Osteoblast (primary cell): ENCODE measurements at regions not wholly inside any gene's neighbourhood (a gene's known extent, or its start where the extent isn't known, plus 50 kb on each side); places are given as distances from the start of the nearest gene placed in this dataset.

Experiments used
- DNase-seq: peaks from one replicate; pipeline ENCODE4 v3.0.0; 2011; ENCODE audit warnings: low spot score, mixed read lengths; ENCODE audit not compliant: insufficient read length; ENCODE audit errors: missing footprints
- H2AFZ ChIP-seq: 2 replicates; pipeline ENCODE4 v1.6.0; 2011; ENCODE audit warnings: mild to moderate bottlenecking, low read length
- H3K27ac ChIP-seq: 2 replicates; pipeline ENCODE4 v1.5.1; 2011; ENCODE audit warnings: mild to moderate bottlenecking, low read depth, low read length, moderate library complexity
- H3K27me3 ChIP-seq: 2 replicates; pipeline ENCODE4 v1.6.0; 2012; ENCODE audit warnings: mild to moderate bottlenecking, control low read depth, inconsistent platforms, low read length, moderate library complexity; ENCODE audit not compliant: insufficient read depth
- H3K36me3 ChIP-seq: 2 replicates; pipeline ENCODE4 v1.5.1; 2011; ENCODE audit warnings: mild to moderate bottlenecking, low read length, control low read depth, moderate library complexity; ENCODE audit not compliant: insufficient read depth
- H3K4me1 ChIP-seq: 2 replicates; pipeline ENCODE4 v1.5.1; 2011; ENCODE audit warnings: mild to moderate bottlenecking, low read length, control low read depth, moderate library complexity; ENCODE audit not compliant: insufficient read depth
- H3K4me2 ChIP-seq: 2 replicates; pipeline ENCODE4 v1.6.0; 2011; ENCODE audit warnings: mild to moderate bottlenecking, low read length; ENCODE audit not compliant: insufficient read depth
- H3K4me3 ChIP-seq: fragments of 200-600 bp; sonication (generic); 3 replicates; pipeline ENCODE4 v1.5.1; 2012; ENCODE audit warnings: mild to moderate bottlenecking, low read length, inconsistent platforms; ENCODE audit not compliant: insufficient read depth
- H3K79me2 ChIP-seq: 2 replicates; pipeline ENCODE4 v1.6.0; 2012; ENCODE audit warnings: mild to moderate bottlenecking, low read length, control low read depth, inconsistent platforms; ENCODE audit not compliant: insufficient read depth
- H3K9me3 ChIP-seq: 2 replicates; pipeline ENCODE4 v1.5.1; 2011; ENCODE audit warnings: low read depth, low read length, control low read depth
- H4K20me1 ChIP-seq: 2 replicates; pipeline ENCODE4 v1.6.0; 2012; ENCODE audit warnings: mild to moderate bottlenecking, low read length, control low read depth; ENCODE audit not compliant: insufficient read depth
- CTCF ChIP-seq: IDR thresholded peaks from 2 replicates; pipeline ENCODE4 v1.5.1; 2011; ENCODE audit warnings: mild to moderate bottlenecking, low read depth, low read length, moderate library complexity; ENCODE audit errors: extremely low read depth

DNA sequence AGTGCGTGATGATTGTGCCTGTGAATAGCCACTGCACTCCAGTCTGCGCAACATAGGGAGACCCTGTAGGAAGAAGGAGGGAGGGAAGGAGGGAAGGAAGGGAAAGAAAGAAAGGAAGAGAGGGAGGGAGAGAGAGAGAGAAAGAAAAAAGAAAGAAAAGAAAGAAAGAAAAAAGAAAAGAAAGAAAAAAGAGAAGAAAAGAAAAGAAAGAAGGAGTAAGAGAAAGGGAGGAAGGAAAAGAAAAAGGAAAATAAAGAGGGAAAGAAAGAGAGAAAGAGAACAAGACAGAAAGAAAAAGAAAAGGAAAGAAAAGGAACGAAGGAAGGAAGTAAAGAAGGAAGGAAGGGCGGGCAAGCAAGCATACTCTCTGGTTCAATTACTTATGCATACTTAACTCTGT lies 112.9 kb upstream of the ANK3 start:
- H3K27me3 ChIP-seq, result no peaks in the 10 kb centered on the region
- no peaks in the 10 kb centered on the region for H3K79me2 ChIP-seq
- DNase-seq, result no peak
- no peaks in the 10 kb centered on the region for H4K20me1 ChIP-seq
- H3K36me3 ChIP-seq, result no peaks in the 10 kb centered on the region
- no peaks in the 10 kb centered on the region for H3K4me1 ChIP-seq
- no peak overlapping the region for H3K4me3 ChIP-seq
- H3K27ac ChIP-seq, result no peak overlapping the region
- no peaks in the 10 kb centered on the region for H3K9me3 ChIP-seq
- H2AFZ ChIP-seq, result no peak overlapping the region
- TF ChIP-seq CTCF, result no peak
- H3K4me2 ChIP-seq, result no peak overlapping the region

DNA sequence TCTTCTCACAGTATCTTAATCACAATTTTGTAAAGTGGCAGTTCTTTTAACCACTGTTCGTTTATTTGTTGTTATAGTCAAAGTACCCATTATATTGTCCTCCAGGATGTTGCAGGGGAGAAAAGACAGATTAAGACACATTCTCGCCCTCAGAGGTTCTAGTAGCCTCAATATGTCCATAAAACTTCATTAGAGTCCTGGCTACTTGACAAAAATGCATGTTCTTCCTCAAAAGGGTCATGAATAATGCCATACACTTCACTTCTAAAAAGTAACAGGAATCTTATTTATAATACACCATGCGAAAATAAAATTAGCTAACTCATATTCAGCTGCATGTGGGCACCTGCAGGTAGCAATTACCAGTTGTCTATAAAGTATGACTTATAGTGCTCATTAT lies 109.3 kb upstream of the ANK3 start:
- no peak for TF ChIP-seq CTCF
- Histone ChIP-seq H3K4me2 (no peak overlapping the region), H3K27ac (no peak overlapping the region), H3K4me1 (peaks cover 7% of the 10 kb centered on the region), H3K9me3 (no peaks in the 10 kb centered on the region), H2AFZ (no peak overlapping the region), H3K27me3 (no peaks in the 10 kb centered on the region), H3K4me3 (no peak overlapping the region), H3K79me2 (no peaks in the 10 kb centered on the region), H3K36me3 (no peaks in the 10 kb centered on the region), H4K20me1 (no peaks in the 10 kb centered on the region)
- DNase-seq, result no peak

GRCh38 chr10:60497364-60497763 lies 107.7 kb upstream of the ANK3 start:
- H3K27me3 ChIP-seq, result no peaks in the 10 kb centered on the region

GRCh38 chr10:60496181-60496580 lies 106.5 kb upstream of the ANK3 start:
- no peak overlapping the region for H2AFZ ChIP-seq
- no peak for DNase-seq
- no peaks in the 10 kb centered on the region for H3K27me3 ChIP-seq
- no peak overlapping the region for H3K4me3 ChIP-seq
- H3K79me2 ChIP-seq, result no peaks in the 10 kb centered on the region
- no peaks in the 10 kb centered on the region for H4K20me1 ChIP-seq
- H3K4me1 ChIP-seq, result peaks cover 7% of the 10 kb centered on the region
- no peak for TF ChIP-seq CTCF
- H3K27ac ChIP-seq, result no peak overlapping the region
- no peaks in the 10 kb centered on the region for H3K36me3 ChIP-seq
- H3K9me3 ChIP-seq, result no peaks in the 10 kb centered on the region
- H3K4me2 ChIP-seq, result no peak overlapping the region

More at GRCh38 chr10:60497364-60497763, 107.7 kb upstream of the ANK3 start:
- H3K36me3 ChIP-seq, result no peaks in the 10 kb centered on the region
- H3K4me2 ChIP-seq, result no peak overlapping the region
- DNase-seq, result no peak
- no peak overlapping the region for H3K27ac ChIP-seq
- H3K4me3 ChIP-seq, result no peak overlapping the region
- H3K79me2 ChIP-seq, result no peaks in the 10 kb centered on the region
- no peaks in the 10 kb centered on the region for H4K20me1 ChIP-seq
- no peak for TF ChIP-seq CTCF
- no peak overlapping the region for H2AFZ ChIP-seq
- no peaks in the 10 kb centered on the region for H3K9me3 ChIP-seq
- H3K4me1 ChIP-seq, result peaks cover 7% of the 10 kb centered on the region
